ENCODE measurements at regions not wholly inside any gene's neighbourhood (a gene's known extent, or its start where the extent isn't known, plus 50 kb on each side); places are given as distances from the start of the nearest gene placed in this dataset.

DNA sequence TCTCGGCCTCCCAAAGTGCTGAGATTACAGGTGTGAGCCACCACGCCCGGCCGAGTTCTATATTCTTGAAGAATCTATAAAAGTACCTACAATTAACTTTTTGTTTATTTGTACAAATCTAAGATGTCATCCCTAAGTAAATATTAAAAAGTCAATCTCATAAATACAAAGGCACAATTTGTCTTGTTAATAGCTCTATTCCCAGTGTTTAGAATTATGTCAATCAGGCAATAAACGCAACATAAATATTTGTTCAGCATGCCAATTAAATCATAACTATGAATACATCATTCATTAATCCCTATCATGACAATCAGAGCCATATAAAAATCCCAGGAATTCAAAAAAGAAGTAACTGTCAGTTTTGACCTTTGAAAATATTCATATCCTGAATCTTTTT lies 68.9 kb upstream of the CDH18 start:
- H3K27me3 Mint-ChIP-seq (ENCODE audit: low read depth): no peaks in the 10 kb centered on the region

More for the DNA sequence above, 68.9 kb upstream of the CDH18 start:
- no peaks in the 10 kb centered on the region for H3K79me1 ChIP-seq (ENCODE audit: insufficient read depth, low read depth, low read length, poor library complexity, severe bottlenecking)
- TF ChIP-seq, protein P1, sequence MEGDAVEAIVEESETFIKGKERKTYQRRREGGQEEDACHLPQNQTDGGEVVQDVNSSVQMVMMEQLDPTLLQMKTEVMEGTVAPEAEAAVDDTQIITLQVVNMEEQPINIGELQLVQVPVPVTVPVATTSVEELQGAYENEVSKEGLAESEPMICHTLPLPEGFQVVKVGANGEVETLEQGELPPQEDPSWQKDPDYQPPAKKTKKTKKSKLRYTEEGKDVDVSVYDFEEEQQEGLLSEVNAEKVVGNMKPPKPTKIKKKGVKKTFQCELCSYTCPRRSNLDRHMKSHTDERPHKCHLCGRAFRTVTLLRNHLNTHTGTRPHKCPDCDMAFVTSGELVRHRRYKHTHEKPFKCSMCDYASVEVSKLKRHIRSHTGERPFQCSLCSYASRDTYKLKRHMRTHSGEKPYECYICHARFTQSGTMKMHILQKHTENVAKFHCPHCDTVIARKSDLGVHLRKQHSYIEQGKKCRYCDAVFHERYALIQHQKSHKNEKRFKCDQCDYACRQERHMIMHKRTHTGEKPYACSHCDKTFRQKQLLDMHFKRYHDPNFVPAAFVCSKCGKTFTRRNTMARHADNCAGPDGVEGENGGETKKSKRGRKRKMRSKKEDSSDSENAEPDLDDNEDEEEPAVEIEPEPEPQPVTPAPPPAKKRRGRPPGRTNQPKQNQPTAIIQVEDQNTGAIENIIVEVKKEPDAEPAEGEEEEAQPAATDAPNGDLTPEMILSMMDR (conservative IDR thresholded peaks at IDR 0.05): no peak
- no peak overlapping the region for H2BK12ac ChIP-seq (ENCODE audit: insufficient read length, low read depth, low read length)
- H4K5ac ChIP-seq (ENCODE audit: insufficient read length, low read depth, low read length): no peak overlapping the region
- no peaks in the 10 kb centered on the region for H3K4me1 ChIP-seq (ENCODE audit: insufficient read depth, low read length)
- no peaks in the 10 kb centered on the region for H3K23me2 ChIP-seq (ENCODE audit: insufficient read length, low read depth, low read length, poor library complexity, severe bottlenecking)
- H4K8ac ChIP-seq (replicated peaks; ENCODE audit: insufficient read length, low read depth, low read length): no peak overlapping the region
- H3T11ph ChIP-seq (ENCODE audit: low read length): no peak overlapping the region
- no peak overlapping the region for H2BK15ac ChIP-seq (ENCODE audit: low read depth, low read length)
- no peak overlapping the region for H2BK120ac ChIP-seq (ENCODE audit: low read depth, low read length, poor library complexity, severe bottlenecking)
- no peak overlapping the region for H3K27ac Mint-ChIP-seq
- no peak overlapping the region for H3K27ac ChIP-seq (ENCODE audit: insufficient read length, low read depth, low read length)
- H2AFZ ChIP-seq (ENCODE audit: low read length): no peak overlapping the region
- no peaks in the 10 kb centered on the region for H3K9me3 Mint-ChIP-seq
- no peaks in the 10 kb centered on the region for H3K27me3 ChIP-seq (ENCODE audit: insufficient read depth, low read length)
- WGBS (ENCODE audit: extremely low coverage, insufficient read length, low lambda C conversion rate): no CpG with 5 or more reads among the region's 5 CpGs
- H2BK20ac ChIP-seq (ENCODE audit: low read depth, low read length, poor library complexity, severe bottlenecking): no peak overlapping the region
- no peak overlapping the region for H3K4me2 ChIP-seq (ENCODE audit: insufficient read depth, insufficient read length, low read length)
- H3K9me3 ChIP-seq (ENCODE audit: control insufficient read depth, low read depth, low read length): no peaks in the 10 kb centered on the region
- no peak overlapping the region for H3K23ac ChIP-seq (ENCODE audit: insufficient read length, low read depth, low read length)
- no peaks in the 10 kb centered on the region for H3K4me1 Mint-ChIP-seq
- no peaks in the 10 kb centered on the region for H4K20me1 ChIP-seq (ENCODE audit: control insufficient read depth, insufficient read depth, insufficient read length)
- H2AK5ac ChIP-seq (ENCODE audit: insufficient read length, low read length): no peak overlapping the region
- no peak for DNase-seq
- no peak overlapping the region for H3K14ac ChIP-seq (ENCODE audit: insufficient read depth, low read length)
- no peak overlapping the region for H3K4ac ChIP-seq (ENCODE audit: low read depth, low read length)
- no peak overlapping the region for H4K91ac ChIP-seq (ENCODE audit: insufficient read length, low read depth, low read length)
- H3K36me3 Mint-ChIP-seq (ENCODE audit: insufficient read depth in 1 of 3, low read depth in 3 of 3): no peaks in the 10 kb centered on the region
- H3K79me2 ChIP-seq (ENCODE audit: insufficient read depth, low read length): no peaks in the 10 kb centered on the region
- H3K18ac ChIP-seq (ENCODE audit: insufficient read length, low read depth, low read length): no peak overlapping the region
- no peak overlapping the region for H3K9ac ChIP-seq (ENCODE audit: extremely low read depth, insufficient read length, low read length)
- no peak overlapping the region for H3K4me3 Mint-ChIP-seq
- no peak overlapping the region for H3K56ac ChIP-seq (ENCODE audit: insufficient read length, low read depth, low read length)
- no peak overlapping the region for H2BK5ac ChIP-seq (ENCODE audit: insufficient read length, low read length)
